Dendritic cell treated with granulocyte-macrophage colony-stimulating factor and Interleukin-4, amounts not matched to agents 40 ng/mL and 50 ng/mL, for 4 days (primary cell): ENCODE measurements at regions not wholly inside any gene's neighbourhood (a gene's known extent, or its start where the extent isn't known, plus 50 kb on each side); places are given as distances from the start of the nearest gene placed in this dataset.
"Not testable (repeated sequence)": the region's sequence is repeated elsewhere in the genome, so short reads cannot be mapped to it uniquely, and the experiment has no call there.

Experiments
- H3K27ac Mint-ChIP-seq: one replicate; pipeline ENCODE4 v1.8.0; 2022; ENCODE audit warnings: mild to moderate bottlenecking, mixed read lengths
- H3K27me3 Mint-ChIP-seq: one replicate; pipeline ENCODE4 v1.8.0; 2022; ENCODE audit warnings: mild to moderate bottlenecking, mixed read lengths
- H3K36me3 Mint-ChIP-seq: one replicate; pipeline ENCODE4 v1.8.0; 2022; ENCODE audit warnings: low read depth, mixed read lengths
- H3K4me1 Mint-ChIP-seq: one replicate; pipeline ENCODE4 v1.8.0; 2022; ENCODE audit warnings: low read depth, mixed read lengths
- H3K4me3 Mint-ChIP-seq: one replicate; pipeline ENCODE4 v1.8.0; 2022; ENCODE audit warnings: mild to moderate bottlenecking, moderate library complexity, mixed read lengths
- H3K9me3 Mint-ChIP-seq: one replicate; pipeline ENCODE4 v1.8.0; 2022; ENCODE audit warnings: mixed read lengths
- intact Hi-C: fragments of 100-400 bp; cut with micrococcal nuclease; formaldehyde crosslinking; loops from one replicate; pipeline ENCODE4 v1.15.0; 2022

- H3K27me3 Mint-ChIP-seq = peaks cover 2% of the 10 kb centered on the region
- no peaks in the 10 kb centered on the region for H3K9me3 Mint-ChIP-seq
- H3K36me3 Mint-ChIP-seq = no peaks in the 10 kb centered on the region
- H3K27ac Mint-ChIP-seq = no peak overlapping the region
- H3K4me3 Mint-ChIP-seq = no peak overlapping the region
- intact Hi-C loops = no loop called here
- no peaks in the 10 kb centered on the region for H3K4me1 Mint-ChIP-seq
These were observed 170.9 kb downstream of the SEC23A start for GRCh38 chr14:38931969-38932652.

GRCh38 chr14:38930898-38931297 lies 172.1 kb downstream of the SEC23A start:
- Mint-ChIP-seq H3K4me3 (no peak overlapping the region), H3K27me3 (no peaks in the 10 kb centered on the region), H3K36me3 (no peaks in the 10 kb centered on the region), H3K4me1 (no peaks in the 10 kb centered on the region), H3K9me3 (no peaks in the 10 kb centered on the region), H3K27ac (no peak overlapping the region)
- intact Hi-C loops = no loop called here

- intact Hi-C loops = no loop called here
- Mint-ChIP-seq H3K4me3 (no peak overlapping the region), H3K4me1 (no peaks in the 10 kb centered on the region), H3K27me3 (no peaks in the 10 kb centered on the region), H3K36me3 (no peaks in the 10 kb centered on the region), H3K27ac (no peak overlapping the region), H3K9me3 (no peaks in the 10 kb centered on the region)
These were observed 173.0 kb downstream of the SEC23A start for GRCh38 chr14:38930022-38930421.

GRCh38 chr14:38929416-38929815 lies 173.6 kb downstream of the SEC23A start:
- Mint-ChIP-seq H3K4me3 (no peak overlapping the region), H3K36me3 (no peaks in the 10 kb centered on the region), H3K27ac (no peak overlapping the region), H3K9me3 (no peaks in the 10 kb centered on the region), H3K4me1 (no peaks in the 10 kb centered on the region), H3K27me3 (no peaks in the 10 kb centered on the region)
- intact Hi-C loops = no loop called here

- H3K36me3 Mint-ChIP-seq, H3K27ac Mint-ChIP-seq, H3K4me1 Mint-ChIP-seq, H3K27me3 Mint-ChIP-seq, H3K4me3 Mint-ChIP-seq, intact Hi-C loops: not testable (repeated sequence)
- peaks cover 22% of the 10 kb centered on the region for H3K9me3 Mint-ChIP-seq
These were observed 181.1 kb downstream of the SEC23A start for GRCh38 chr14:38921893-38922292.

- Mint-ChIP-seq H3K36me3 (no peaks in the 10 kb centered on the region), H3K27me3 (peaks cover 1% of the 10 kb centered on the region), H3K4me1 (no peaks in the 10 kb centered on the region), H3K27ac (no peak overlapping the region), H3K4me3 (no peak overlapping the region), H3K9me3 (peaks cover 18% of the 10 kb centered on the region)
- intact Hi-C loops = no loop called here
These were observed 187.9 kb downstream of the SEC23A start for GRCh38 chr14:38915125-38915524.

GRCh38 chr14:38910092-38910491 lies 192.9 kb downstream of the SEC23A start:
- Mint-ChIP-seq H3K4me3 (no peak overlapping the region), H3K9me3 (peaks cover 7% of the 10 kb centered on the region), H3K27ac (no peak overlapping the region), H3K27me3 (peaks cover 2% of the 10 kb centered on the region), H3K36me3 (no peaks in the 10 kb centered on the region), H3K4me1 (no peaks in the 10 kb centered on the region)
- intact Hi-C loops = no loop called here

- H3K27me3 Mint-ChIP-seq = peaks cover 2% of the 10 kb centered on the region
These were observed 198.1 kb downstream of the SEC23A start for GRCh38 chr14:38904959-38905358.

GRCh38 chr14:38901791-38902190 lies 201.2 kb downstream of the SEC23A start:
- peaks cover 4% of the 10 kb centered on the region for H3K27me3 Mint-ChIP-seq

More at GRCh38 chr14:38904959-38905358, 198.1 kb downstream of the SEC23A start:
- Mint-ChIP-seq H3K4me3 (no peak overlapping the region), H3K9me3 (no peaks in the 10 kb centered on the region), H3K4me1 (no peaks in the 10 kb centered on the region), H3K36me3 (no peaks in the 10 kb centered on the region), H3K27ac (no peak overlapping the region)
- intact Hi-C loops = no loop called here

GRCh38 chr14:38900887-38901286 lies 202.1 kb downstream of the SEC23A start:
- Mint-ChIP-seq H3K27me3 (peaks cover 2% of the 10 kb centered on the region), H3K9me3 (no peaks in the 10 kb centered on the region), H3K36me3 (no peaks in the 10 kb centered on the region), H3K4me3 (no peak overlapping the region), H3K27ac (no peak overlapping the region), H3K4me1 (no peaks in the 10 kb centered on the region)
- intact Hi-C loops = no loop called here

More at GRCh38 chr14:38901791-38902190, 201.2 kb downstream of the SEC23A start:
- Mint-ChIP-seq H3K9me3 (no peaks in the 10 kb centered on the region), H3K4me3 (no peak overlapping the region), H3K27ac (no peak overlapping the region), H3K4me1 (no peaks in the 10 kb centered on the region), H3K36me3 (no peaks in the 10 kb centered on the region)
- intact Hi-C loops = no loop called here

- Mint-ChIP-seq H3K4me1 (peaks cover 10% of the 10 kb centered on the region), H3K4me3 (no peak overlapping the region), H3K36me3 (no peaks in the 10 kb centered on the region), H3K9me3 (no peaks in the 10 kb centered on the region), H3K27ac (no peak overlapping the region), H3K27me3 (peaks cover 5% of the 10 kb centered on the region)
- intact Hi-C loops = no loop called here
These were observed 215.3 kb downstream of the SEC23A start for GRCh38 chr14:38887696-38888095.

- Mint-ChIP-seq H3K9me3 (no peaks in the 10 kb centered on the region), H3K36me3 (no peaks in the 10 kb centered on the region), H3K4me1 (peaks cover 27% of the 10 kb centered on the region), H3K27ac (no peak overlapping the region), H3K27me3 (peaks cover 2% of the 10 kb centered on the region), H3K4me3 (no peak overlapping the region)
- intact Hi-C loops = no loop called here
These were observed 218.9 kb downstream of the SEC23A start for GRCh38 chr14:38884109-38884508.

- intact Hi-C loops = no loop called here
- no peaks in the 10 kb centered on the region for H3K36me3 Mint-ChIP-seq
- no peak overlapping the region for H3K27ac Mint-ChIP-seq
- H3K9me3 Mint-ChIP-seq = no peaks in the 10 kb centered on the region
- peaks cover 2% of the 10 kb centered on the region for H3K27me3 Mint-ChIP-seq
- H3K4me3 Mint-ChIP-seq = no peak overlapping the region
- peaks cover 35% of the 10 kb centered on the region for H3K4me1 Mint-ChIP-seq
These were observed 219.9 kb downstream of the SEC23A start for GRCh38 chr14:38883127-38883526.

- Mint-ChIP-seq H3K4me1 (peaks cover 32% of the 10 kb centered on the region), H3K36me3 (no peaks in the 10 kb centered on the region), H3K27ac (no peak overlapping the region), H3K9me3 (no peaks in the 10 kb centered on the region), H3K27me3 (peaks cover 2% of the 10 kb centered on the region), H3K4me3 (no peak overlapping the region)
- intact Hi-C loops = no loop called here
These were observed 220.5 kb downstream of the SEC23A start for GRCh38 chr14:38882533-38882932.
